ENCODE measurements at regions not wholly inside any gene's neighbourhood (a gene's known extent, or its start where the extent isn't known, plus 50 kb on each side); places are given as distances from the start of the nearest gene placed in this dataset.
A peak's percentile ranks its signal among the peaks of the same experiment; 100 is the strongest.

- Mint-ChIP-seq H3K27me3 (ENCODE audit: unreplicated experiment) (peaks cover 6% of the 10 kb centered on the region), H3K4me1 (ENCODE audit: unreplicated experiment) (peaks cover 14% of the 10 kb centered on the region), H3K27ac (ENCODE audit: unreplicated experiment) (no peak overlapping the region), H3K4me3 (ENCODE audit: unreplicated experiment) (no peak overlapping the region), H3K36me3 (ENCODE audit: unreplicated experiment) (no peaks in the 10 kb centered on the region), H3K9me3 (ENCODE audit: unreplicated experiment) (peaks cover 6% of the 10 kb centered on the region)
- TF ChIP-seq, protein P1, sequence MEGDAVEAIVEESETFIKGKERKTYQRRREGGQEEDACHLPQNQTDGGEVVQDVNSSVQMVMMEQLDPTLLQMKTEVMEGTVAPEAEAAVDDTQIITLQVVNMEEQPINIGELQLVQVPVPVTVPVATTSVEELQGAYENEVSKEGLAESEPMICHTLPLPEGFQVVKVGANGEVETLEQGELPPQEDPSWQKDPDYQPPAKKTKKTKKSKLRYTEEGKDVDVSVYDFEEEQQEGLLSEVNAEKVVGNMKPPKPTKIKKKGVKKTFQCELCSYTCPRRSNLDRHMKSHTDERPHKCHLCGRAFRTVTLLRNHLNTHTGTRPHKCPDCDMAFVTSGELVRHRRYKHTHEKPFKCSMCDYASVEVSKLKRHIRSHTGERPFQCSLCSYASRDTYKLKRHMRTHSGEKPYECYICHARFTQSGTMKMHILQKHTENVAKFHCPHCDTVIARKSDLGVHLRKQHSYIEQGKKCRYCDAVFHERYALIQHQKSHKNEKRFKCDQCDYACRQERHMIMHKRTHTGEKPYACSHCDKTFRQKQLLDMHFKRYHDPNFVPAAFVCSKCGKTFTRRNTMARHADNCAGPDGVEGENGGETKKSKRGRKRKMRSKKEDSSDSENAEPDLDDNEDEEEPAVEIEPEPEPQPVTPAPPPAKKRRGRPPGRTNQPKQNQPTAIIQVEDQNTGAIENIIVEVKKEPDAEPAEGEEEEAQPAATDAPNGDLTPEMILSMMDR (IDR thresholded peaks at IDR 0.05), result peak; percentile 86
- DNase-seq (ENCODE audit: extremely low spot score, unreplicated experiment), result no peak
These were observed 194.1 kb downstream of the SS18 start for GRCh38 chr18:25896178-25896780.

GRCh38 chr18:25895518-25895917 lies 194.9 kb downstream of the SS18 start:
- Mint-ChIP-seq H3K4me3 (ENCODE audit: unreplicated experiment) (no peak overlapping the region), H3K27ac (ENCODE audit: unreplicated experiment) (no peak overlapping the region)
- TF ChIP-seq, protein P1 (IDR thresholded peaks at IDR 0.05), result no peak

GRCh38 chr18:25886283-25886682 lies 204.1 kb downstream of the SS18 start:
- DNase-seq (ENCODE audit: extremely low spot score, unreplicated experiment), result no peak
- Mint-ChIP-seq H3K4me1 (ENCODE audit: unreplicated experiment) (no peaks in the 10 kb centered on the region), H3K36me3 (ENCODE audit: unreplicated experiment) (peaks cover 6% of the 10 kb centered on the region), H3K9me3 (ENCODE audit: unreplicated experiment) (peaks cover 43% of the 10 kb centered on the region), H3K27me3 (ENCODE audit: unreplicated experiment) (peaks cover 12% of the 10 kb centered on the region), H3K27ac (ENCODE audit: unreplicated experiment) (no peak overlapping the region), H3K4me3 (ENCODE audit: unreplicated experiment) (no peak overlapping the region)
- TF ChIP-seq, protein P1 (IDR thresholded peaks at IDR 0.05), result no peak

More at GRCh38 chr18:25895518-25895917, 194.9 kb downstream of the SS18 start:
- H3K27me3 Mint-ChIP-seq (ENCODE audit: unreplicated experiment), result peaks cover 7% of the 10 kb centered on the region
- DNase-seq (ENCODE audit: extremely low spot score, unreplicated experiment), result no peak
- H3K9me3 Mint-ChIP-seq (ENCODE audit: unreplicated experiment), result peaks cover 4% of the 10 kb centered on the region
- no peaks in the 10 kb centered on the region for H3K36me3 Mint-ChIP-seq (ENCODE audit: unreplicated experiment)
- peaks cover 14% of the 10 kb centered on the region for H3K4me1 Mint-ChIP-seq (ENCODE audit: unreplicated experiment)

- DNase-seq (ENCODE audit: extremely low spot score, unreplicated experiment), result no peak
- Mint-ChIP-seq H3K27me3 (ENCODE audit: unreplicated experiment) (peaks cover 1% of the 10 kb centered on the region), H3K9me3 (ENCODE audit: unreplicated experiment) (peaks cover 23% of the 10 kb centered on the region), H3K36me3 (ENCODE audit: unreplicated experiment) (peaks cover 9% of the 10 kb centered on the region), H3K27ac (ENCODE audit: unreplicated experiment) (no peak overlapping the region), H3K4me3 (ENCODE audit: unreplicated experiment) (no peak overlapping the region), H3K4me1 (ENCODE audit: unreplicated experiment) (peaks cover 6% of the 10 kb centered on the region)
- TF ChIP-seq, protein P1 (IDR thresholded peaks at IDR 0.05), result no peak
These were observed 207.3 kb downstream of the SS18 start for GRCh38 chr18:25883091-25883490.

- Mint-ChIP-seq H3K27ac (ENCODE audit: unreplicated experiment) (no peak overlapping the region), H3K36me3 (ENCODE audit: unreplicated experiment) (peaks cover 4% of the 10 kb centered on the region)
- no peak for DNase-seq (ENCODE audit: extremely low spot score, unreplicated experiment)
These were observed 209.3 kb downstream of the SS18 start for GRCh38 chr18:25881149-25881548.

More at GRCh38 chr18:25881149-25881548, 209.3 kb downstream of the SS18 start:
- Mint-ChIP-seq H3K27me3 (ENCODE audit: unreplicated experiment) (no peaks in the 10 kb centered on the region), H3K9me3 (ENCODE audit: unreplicated experiment) (peaks cover 6% of the 10 kb centered on the region), H3K4me3 (ENCODE audit: unreplicated experiment) (no peak overlapping the region), H3K4me1 (ENCODE audit: unreplicated experiment) (peaks cover 22% of the 10 kb centered on the region)
- TF ChIP-seq, protein P1 (IDR thresholded peaks at IDR 0.05), result no peak

All from osteocyte (in vitro differentiated cells).